Breast epithelium (tissue), 4 donors: ENCODE measurements at regions not wholly inside any gene's neighbourhood (a gene's known extent, or its start where the extent isn't known, plus 50 kb on each side); places are given as distances from the start of the nearest gene placed in this dataset.

Experiments
- DNase-seq, 2 donors: peaks; one replicate each; pipeline ENCODE4 v3.0.0-alpha.2; 2019; ENCODE audit warnings: low spot score in 2 of 2
- H3K27ac ChIP-seq, 2 donors: fragments of 200-600 bp; sonication (generic) in 1 of 2; one replicate each; pipeline ENCODE4 v1.5.1; 2016 to 2019; ENCODE audit warnings: mild to moderate bottlenecking in 1 of 2
- H3K27me3 ChIP-seq, 2 donors: fragments of 200-600 bp; sonication (generic) in 1 of 2; one replicate each; pipeline versions ENCODE4 v1.5.1 to v1.6.0; 2017 to 2019; ENCODE audit warnings: control low read depth in 1 of 2, mild to moderate bottlenecking in 1 of 2
- H3K36me3 ChIP-seq: fragments of 200-600 bp; one replicate; pipeline ENCODE4 v1.5.1; 2019
- H3K4me1 ChIP-seq, 2 donors: fragments of 200-600 bp; sonication (generic); one replicate each; pipeline ENCODE4 v1.5.1; 2016 to 2019; ENCODE audit warnings: control low read depth in 1 of 2
- H3K4me3 ChIP-seq, 3 donors: fragments of 200-600 bp; sonication (generic); 1 replicate in 2 of 3; 2 replicates in 1 of 3; pipeline ENCODE4 v1.5.1; 2016 to 2019; ENCODE audit warnings: mild to moderate bottlenecking in 3 of 3, moderate library complexity in 2 of 3
- H3K9me3 ChIP-seq, 2 donors: fragments of 200-600 bp; sonication (generic) in 1 of 2; one replicate each; pipeline ENCODE4 v1.5.1; 2016 to 2019; ENCODE audit warnings: control low read depth in 1 of 2
- CTCF ChIP-seq, 3 donors: fragments of 450-650 bp; IDR thresholded peaks; one replicate each; pipeline ENCODE4 v1.5.1; 2016 to 2017; ENCODE audit warnings: antibody characterized with exemption in 3 of 3, mild to moderate bottlenecking in 3 of 3, moderate library complexity in 3 of 3
- POLR2A ChIP-seq: fragments of 450-650 bp; IDR thresholded peaks from one replicate; pipeline ENCODE4 v1.6.1; 2016; ENCODE audit warnings: antibody characterized with exemption, mild to moderate bottlenecking, moderate library complexity
- POLR2AphosphoS5 ChIP-seq, 3 donors: sonication (generic); formaldehyde crosslinking; IDR thresholded peaks; one replicate each; pipeline ENCODE4 v1.6.1; 2017; ENCODE audit warnings: antibody characterized with exemption in 3 of 3
- intact Hi-C: fragments of 100-400 bp; cut with DNase I; formaldehyde crosslinking; loops from one replicate; pipeline ENCODE4 v1.15.1; 2023; ENCODE audit warnings: low total_unique reads

DNA sequence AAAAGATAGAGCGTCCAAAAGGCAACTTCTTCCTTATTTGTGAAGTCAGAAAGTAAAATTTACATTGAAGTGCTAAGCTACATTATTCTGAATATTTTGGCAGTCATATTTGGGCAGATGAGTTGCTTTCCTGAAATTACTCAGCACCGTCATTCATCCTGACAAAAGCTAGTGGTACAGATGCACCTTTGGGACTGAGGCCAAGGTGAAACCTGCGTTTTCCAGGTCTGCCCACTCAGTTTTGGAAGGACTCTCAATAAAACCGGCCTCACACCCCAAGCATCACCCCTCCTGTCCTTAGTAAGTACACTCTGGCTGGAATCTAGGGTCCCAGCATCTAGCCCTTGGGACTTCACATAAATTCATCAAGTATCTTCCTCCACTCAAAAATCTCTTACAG lies 187.5 kb downstream of the TM9SF2 start:
- Histone ChIP-seq H3K27me3 (no peaks in the 10 kb centered on the region), H3K9me3 (no peaks in the 10 kb centered on the region), H3K4me1 (no peaks in the 10 kb centered on the region), H3K4me3 (no peak overlapping the region), H3K36me3 (no peaks in the 10 kb centered on the region), H3K27ac (no peak overlapping the region)
- TF ChIP-seq POLR2A (no peak), POLR2AphosphoS5 (IDR thresholded peaks at IDR 0.05) (no peak), CTCF (IDR thresholded peaks at IDR 0.05) (no peak)
- intact Hi-C loops, result no loop called here
- no peak for DNase-seq

GRCh38 chr13:99687723-99688397 lies 186.6 kb downstream of the TM9SF2 start:
- Histone ChIP-seq H3K27me3 (no peaks in the 10 kb centered on the region), H3K4me1 (no peaks in the 10 kb centered on the region), H3K9me3 (no peaks in the 10 kb centered on the region), H3K4me3 (no peak overlapping the region), H3K27ac (no peak overlapping the region), H3K36me3 (no peaks in the 10 kb centered on the region)
- DNase-seq, result no peak
- no peak for TF ChIP-seq POLR2A
- no peak for TF ChIP-seq POLR2AphosphoS5 (IDR thresholded peaks at IDR 0.05)
- TF ChIP-seq CTCF (IDR thresholded peaks at IDR 0.05), result no peak
- intact Hi-C loops, result no loop called here

GRCh38 chr13:99686944-99687411 lies 185.7 kb downstream of the TM9SF2 start:
- DNase-seq, result no peak
- H3K27me3 ChIP-seq, result no peaks in the 10 kb centered on the region
- H3K9me3 ChIP-seq, result no peaks in the 10 kb centered on the region
- no peaks in the 10 kb centered on the region for H3K36me3 ChIP-seq
- intact Hi-C loops, result no loop called here
- H3K4me1 ChIP-seq, result no peaks in the 10 kb centered on the region
- TF ChIP-seq POLR2A, result no peak
- TF ChIP-seq POLR2AphosphoS5 (IDR thresholded peaks at IDR 0.05), result no peak
- no peak for TF ChIP-seq CTCF (IDR thresholded peaks at IDR 0.05)
- no peak overlapping the region for H3K27ac ChIP-seq
- no peak overlapping the region for H3K4me3 ChIP-seq

GRCh38 chr13:99686157-99686572 lies 184.9 kb downstream of the TM9SF2 start:
- TF ChIP-seq POLR2AphosphoS5 (IDR thresholded peaks at IDR 0.05), result no peak
- no peak for TF ChIP-seq POLR2A
- no peak for TF ChIP-seq CTCF (IDR thresholded peaks at IDR 0.05)
- Histone ChIP-seq H3K4me3 (no peak overlapping the region), H3K9me3 (no peaks in the 10 kb centered on the region), H3K27me3 (no peaks in the 10 kb centered on the region), H3K27ac (no peak overlapping the region), H3K36me3 (no peaks in the 10 kb centered on the region), H3K4me1 (no peaks in the 10 kb centered on the region)
- no peak for DNase-seq
- intact Hi-C loops, result no loop called here

DNA sequence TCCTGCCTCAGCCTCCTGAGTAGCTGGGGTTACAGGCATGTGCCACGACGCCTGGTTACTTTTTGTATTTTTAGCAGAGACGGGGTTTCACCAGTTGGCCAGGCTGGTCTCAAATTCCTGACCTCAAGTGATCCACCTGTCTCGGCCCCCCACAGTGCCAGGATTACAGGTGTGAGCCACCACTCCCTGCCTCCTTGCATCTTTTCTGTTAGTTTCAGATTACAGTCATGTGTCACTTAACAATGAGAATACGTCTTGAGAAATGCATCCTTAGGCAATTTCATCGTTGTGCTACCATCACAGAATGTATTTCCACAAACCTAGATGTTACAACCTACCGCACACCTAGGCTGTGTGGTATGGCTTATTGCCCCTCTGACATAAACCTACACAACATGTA lies 180.4 kb downstream of the TM9SF2 start:
- no peak for DNase-seq
- Histone ChIP-seq H3K27me3 (no peaks in the 10 kb centered on the region), H3K4me3 (no peak overlapping the region), H3K27ac (no peak overlapping the region), H3K36me3 (no peaks in the 10 kb centered on the region), H3K9me3 (no peaks in the 10 kb centered on the region), H3K4me1 (no peaks in the 10 kb centered on the region)
- TF ChIP-seq POLR2AphosphoS5 (IDR thresholded peaks at IDR 0.05) (no peak), POLR2A (no peak), CTCF (IDR thresholded peaks at IDR 0.05) (no peak)
- intact Hi-C loops, result no loop called here
